SK-N-MC (cell line): ENCODE measurements at regions not wholly inside any gene's neighbourhood (a gene's known extent, or its start where the extent isn't known, plus 50 kb on each side); places are given as distances from the start of the nearest gene placed in this dataset.
"Not testable (repeated sequence)": the region's sequence is repeated elsewhere in the genome, so short reads cannot be mapped to it uniquely, and the experiment has no call there.

Experiments
- DNase-seq: peaks from one replicate; pipeline ENCODE4 v3.0.0-alpha.2; 2011; ENCODE audit warnings: low read depth, low spot score
- H3K27ac ChIP-seq: fragments of 200-600 bp; sonication (generic); 2 replicates; pipeline ENCODE4 v1.5.1; 2016; ENCODE audit warnings: mixed run types
- H3K36me3 ChIP-seq: fragments of 200-600 bp; sonication (generic); 2 replicates; pipeline ENCODE4 v1.6.1; 2017; ENCODE audit warnings: antibody characterized with exemption, low read length, mixed read lengths; ENCODE audit not compliant: insufficient read depth
- H3K4me3 ChIP-seq: fragments of 200-600 bp; sonication (generic); 2 replicates; pipeline ENCODE4 v1.5.1; 2016
- H3K9ac ChIP-seq: fragments of 200-600 bp; sonication (generic); 2 replicates; pipeline ENCODE4 v1.8.0; 2017; ENCODE audit warnings: mixed run types, mixed read lengths; ENCODE audit not compliant: insufficient read length
- H3K9me3 ChIP-seq: fragments of 200-600 bp; sonication (generic); 2 replicates; pipeline ENCODE4 v1.6.1; 2017; ENCODE audit warnings: low read depth, mild to moderate bottlenecking, antibody characterized with exemption, low read length, moderate library complexity, mixed read lengths
- EZH2 ChIP-seq: fragments of 200-600 bp; sonication (generic); IDR thresholded peaks from one replicate; pipeline ENCODE4 v1.6.1; 2017; ENCODE audit warnings: antibody characterized with exemption
- FOXP2 ChIP-seq: optimal IDR thresholded peaks from 2 replicates; pipeline ENCODE3; 2011; ENCODE audit warnings: mild to moderate bottlenecking, moderate library complexity; ENCODE audit not compliant: insufficient read depth; ENCODE audit errors: extremely low read length, control extremely low read depth
- POLR2AphosphoS5 ChIP-seq: IDR thresholded peaks from 2 replicates; pipeline ENCODE4 v1.6.1; 2012; ENCODE audit warnings: mild to moderate bottlenecking, low read depth, low read length, borderline replicate concordance

DNA sequence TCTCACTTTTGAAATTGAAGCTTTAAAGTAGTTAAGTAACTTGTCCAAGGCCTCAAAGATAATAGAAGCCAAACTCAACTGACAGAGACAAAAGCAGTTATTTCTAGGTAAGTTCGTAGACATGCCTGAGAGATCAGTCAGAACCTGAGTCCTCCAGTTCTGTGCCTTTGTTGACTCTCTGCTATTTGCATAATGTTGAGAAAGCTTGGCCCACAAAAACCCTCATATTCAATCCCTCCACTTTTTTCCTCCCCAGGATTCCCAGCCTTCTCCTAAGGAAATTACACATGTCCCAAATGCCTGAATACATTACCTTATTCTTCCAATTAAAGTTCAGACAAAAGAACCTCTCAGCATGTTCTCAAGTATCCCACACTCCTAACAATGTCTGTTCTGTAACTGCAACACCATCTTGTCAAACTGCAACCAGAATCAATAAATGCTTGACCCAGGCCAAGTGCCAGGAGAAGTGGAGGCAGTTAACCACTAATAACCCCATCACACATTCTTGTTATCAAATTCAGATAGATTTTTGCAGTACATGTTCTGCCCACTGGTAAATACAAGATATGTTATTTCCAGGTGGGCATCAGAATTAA, 217.8 kb downstream of the LRRC3B start:
- TF ChIP-seq FOXP2 (no peak), EZH2 (no peak), POLR2AphosphoS5 (no peak)
- no peak for DNase-seq
- no peak overlapping the region for H3K9ac ChIP-seq
- no peak overlapping the region for H3K27ac ChIP-seq
- H3K36me3 ChIP-seq: no peaks in the 10 kb centered on the region
- no peak overlapping the region for H3K4me3 ChIP-seq
- no peaks in the 10 kb centered on the region for H3K9me3 ChIP-seq

DNA sequence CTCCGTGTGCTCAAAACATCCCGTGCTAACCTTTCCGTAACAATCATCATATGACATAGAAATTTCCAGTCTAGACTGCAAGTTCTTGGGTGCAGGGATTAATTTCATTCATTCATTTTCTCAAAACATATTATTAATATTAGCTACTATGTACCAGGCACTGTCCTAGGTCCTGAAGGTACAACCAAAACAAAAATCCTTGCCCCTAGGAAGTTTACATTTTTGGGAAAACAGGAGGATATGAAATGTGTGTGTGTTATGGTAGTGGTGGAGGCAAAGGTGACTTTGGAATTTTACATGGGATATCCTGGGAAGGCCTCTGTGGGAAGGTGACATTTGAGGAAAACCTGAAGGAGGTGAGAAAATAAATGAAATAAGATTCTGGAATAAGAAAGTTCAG, 222.6 kb downstream of the LRRC3B start:
- H3K4me3 ChIP-seq: no peak overlapping the region
- TF ChIP-seq FOXP2 (no peak), EZH2 (no peak), POLR2AphosphoS5 (no peak)

DNA sequence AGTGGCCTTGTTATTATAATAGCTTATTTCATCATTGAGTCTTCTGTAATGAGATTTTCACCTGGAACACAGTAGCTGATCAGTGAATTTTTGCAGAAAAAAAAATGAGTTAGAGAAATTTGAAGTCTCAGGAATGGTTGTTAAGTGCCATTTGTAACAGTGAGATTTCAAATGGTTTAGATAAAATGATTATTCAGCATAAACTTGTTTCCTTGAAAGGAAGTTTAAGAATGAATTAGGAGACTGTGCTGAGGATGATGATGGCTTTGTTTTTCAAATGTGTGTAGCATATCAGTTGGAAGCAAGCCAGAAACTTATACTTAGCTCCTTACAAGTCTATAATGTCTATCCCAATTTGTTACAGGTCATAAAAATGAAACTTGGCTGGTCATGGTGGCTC, 225.1 kb downstream of the LRRC3B start:
- Histone ChIP-seq H3K4me3 (no peak overlapping the region), H3K27ac (no peak overlapping the region), H3K9me3 (no peaks in the 10 kb centered on the region), H3K36me3 (no peaks in the 10 kb centered on the region), H3K9ac (no peak overlapping the region)
- TF ChIP-seq FOXP2: no peak
- TF ChIP-seq POLR2AphosphoS5: no peak
- no peak for TF ChIP-seq EZH2
- DNase-seq: no peak

More for the DNA sequence above, 222.6 kb downstream of the LRRC3B start:
- Histone ChIP-seq H3K27ac (no peak overlapping the region), H3K9me3 (no peaks in the 10 kb centered on the region), H3K9ac (no peak overlapping the region), H3K36me3 (no peaks in the 10 kb centered on the region)
- no peak for DNase-seq

DNA sequence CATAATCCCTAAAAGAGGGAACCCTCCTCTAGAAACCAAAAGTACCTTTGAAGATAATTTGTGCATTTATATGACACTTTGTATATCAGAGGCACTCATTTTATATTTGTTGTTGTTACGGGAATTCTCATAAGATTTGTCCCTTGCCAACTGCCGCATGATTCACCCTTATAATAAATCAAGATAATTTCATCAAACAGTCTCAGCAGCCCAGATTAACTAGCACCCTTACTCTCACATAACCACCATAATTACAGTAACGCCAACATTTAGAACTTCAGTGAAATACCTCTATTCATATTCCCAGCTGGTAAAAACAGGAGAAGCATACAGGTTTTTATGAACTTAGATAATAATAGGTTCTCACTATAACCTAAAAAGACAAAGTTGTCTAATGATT, 271.9 kb downstream of the LRRC3B start:
- TF ChIP-seq FOXP2 (no peak), POLR2AphosphoS5 (no peak), EZH2 (no peak)
- no peak overlapping the region for H3K27ac ChIP-seq
- DNase-seq: no peak
- H3K4me3 ChIP-seq: no peak overlapping the region
- H3K9ac ChIP-seq: no peak overlapping the region
- no peaks in the 10 kb centered on the region for H3K9me3 ChIP-seq
- no peaks in the 10 kb centered on the region for H3K36me3 ChIP-seq

DNA sequence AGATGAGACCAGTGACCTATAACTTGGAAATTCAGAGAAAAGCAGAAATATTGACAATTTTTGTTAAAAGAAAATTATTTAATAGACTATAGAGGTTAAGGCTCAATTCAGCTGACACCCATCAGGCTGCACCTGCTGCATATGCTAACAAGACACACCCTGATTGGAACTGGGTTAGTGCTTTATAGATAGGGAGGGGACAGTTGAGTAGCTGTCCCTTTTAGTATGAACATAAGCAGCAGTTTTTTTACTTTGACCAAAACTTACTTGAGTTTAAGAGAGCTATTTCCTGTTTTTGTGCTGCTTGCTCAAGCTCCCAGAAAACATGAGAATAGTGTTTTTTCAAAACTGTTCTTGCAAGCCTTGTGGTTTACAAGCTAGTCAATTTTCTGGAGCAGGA, 292.6 kb downstream of the LRRC3B start:
- Histone ChIP-seq H3K36me3 (no peaks in the 10 kb centered on the region), H3K27ac (no peak overlapping the region), H3K4me3 (no peak overlapping the region), H3K9me3 (no peaks in the 10 kb centered on the region), H3K9ac (no peak overlapping the region)
- no peak for DNase-seq
- no peak for TF ChIP-seq POLR2AphosphoS5
- no peak for TF ChIP-seq EZH2
- no peak for TF ChIP-seq FOXP2

DNA sequence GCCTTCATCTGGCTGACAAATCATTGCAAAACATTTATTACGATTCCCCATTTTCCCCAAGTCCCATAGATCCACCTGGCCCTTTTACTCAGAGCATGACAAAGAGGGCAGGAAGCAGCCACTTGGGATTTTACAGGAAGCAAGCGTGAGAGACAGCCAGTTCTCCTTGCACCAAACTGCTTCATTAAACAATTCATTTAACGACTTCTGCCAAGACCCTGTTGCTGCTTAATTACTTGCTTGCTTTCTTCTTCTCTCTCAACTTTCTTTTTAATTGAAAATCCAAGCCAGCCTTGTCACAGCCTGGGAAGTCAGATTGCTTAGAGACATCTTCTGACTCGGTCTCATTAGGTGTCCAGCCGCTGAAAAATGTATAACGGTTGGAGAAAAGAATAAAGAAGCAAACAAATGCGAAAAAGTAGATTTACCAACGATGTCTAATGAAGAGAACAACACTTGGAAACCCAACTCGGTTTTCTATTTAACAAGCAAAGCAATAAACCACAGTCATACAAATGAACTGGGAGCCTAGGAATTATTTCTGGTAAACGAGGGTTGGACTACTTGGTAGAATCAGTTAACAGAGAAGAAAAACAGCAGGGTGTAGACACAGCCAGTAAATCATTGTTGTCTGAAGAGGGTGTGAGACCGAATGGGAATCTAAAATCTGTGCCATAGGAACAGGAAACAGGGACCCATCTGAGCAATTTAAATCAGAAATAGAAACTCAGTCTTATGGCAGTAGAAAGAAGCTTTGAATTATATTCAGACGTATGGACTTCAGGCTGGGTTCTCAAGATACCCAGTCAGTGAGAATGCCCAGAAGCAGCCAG, 298.3 kb downstream of the LRRC3B start:
- Histone ChIP-seq H3K9ac (no peak overlapping the region), H3K4me3 (peak overlapping the region; percentile 25; the same call in 1 of the 2 replicates), H3K27ac (no peak overlapping the region), H3K36me3 (no peaks in the 10 kb centered on the region), H3K9me3 (no peaks in the 10 kb centered on the region)
- DNase-seq: no peak
- TF ChIP-seq POLR2AphosphoS5 (no peak), EZH2 (no peak), FOXP2 (no peak)

DNA sequence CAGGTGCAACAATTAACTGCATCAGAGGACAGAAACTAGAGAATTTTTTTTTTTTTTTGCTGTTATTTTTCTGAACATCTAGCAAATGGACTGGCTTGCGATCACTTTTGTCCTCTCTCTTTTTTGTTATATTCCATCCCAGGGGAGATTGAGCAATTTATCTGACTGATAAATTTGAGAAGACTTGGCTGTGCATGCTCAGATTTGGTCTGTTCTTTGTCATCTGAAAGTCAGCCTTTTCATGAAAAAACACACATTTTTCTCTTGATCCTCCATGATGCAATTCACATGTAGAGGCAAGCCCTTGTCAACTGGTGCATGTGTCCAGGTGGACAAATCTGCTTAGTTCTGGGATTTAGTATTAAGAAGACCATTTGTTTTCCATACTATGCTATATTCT, 309.3 kb downstream of the LRRC3B start:
- Histone ChIP-seq H3K9ac (no peak overlapping the region), H3K36me3 (no peaks in the 10 kb centered on the region), H3K27ac (no peak overlapping the region), H3K4me3 (no peak overlapping the region), H3K9me3 (no peaks in the 10 kb centered on the region)
- TF ChIP-seq FOXP2 (no peak), EZH2 (no peak), POLR2AphosphoS5 (no peak)
- no peak for DNase-seq

DNA sequence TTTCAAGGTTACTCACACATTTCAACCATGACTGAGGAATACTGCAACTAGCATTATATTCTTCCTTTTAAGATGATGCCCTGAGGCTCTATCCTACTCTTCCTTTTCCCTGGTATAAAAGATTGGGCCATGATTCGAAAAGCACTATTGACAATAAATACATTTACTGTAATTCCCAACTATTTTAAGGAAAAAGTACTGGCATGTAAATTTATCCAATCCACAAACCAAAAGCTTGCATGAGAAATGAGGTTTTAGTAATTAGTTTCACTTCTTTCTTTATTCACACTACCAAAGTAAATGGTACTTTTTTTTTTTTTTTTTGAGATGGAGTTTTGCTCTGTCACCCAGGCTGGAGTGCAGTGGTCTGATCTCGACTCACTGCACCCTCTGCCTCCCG, 310.2 kb downstream of the LRRC3B start:
- H3K36me3 ChIP-seq: no peaks in the 10 kb centered on the region
- TF ChIP-seq POLR2AphosphoS5: no peak
- TF ChIP-seq EZH2: no peak
- no peak for TF ChIP-seq FOXP2
- no peaks in the 10 kb centered on the region for H3K9me3 ChIP-seq
- no peak for DNase-seq
- no peak overlapping the region for H3K4me3 ChIP-seq
- H3K9ac ChIP-seq: no peak overlapping the region
- H3K27ac ChIP-seq: no peak overlapping the region

DNA sequence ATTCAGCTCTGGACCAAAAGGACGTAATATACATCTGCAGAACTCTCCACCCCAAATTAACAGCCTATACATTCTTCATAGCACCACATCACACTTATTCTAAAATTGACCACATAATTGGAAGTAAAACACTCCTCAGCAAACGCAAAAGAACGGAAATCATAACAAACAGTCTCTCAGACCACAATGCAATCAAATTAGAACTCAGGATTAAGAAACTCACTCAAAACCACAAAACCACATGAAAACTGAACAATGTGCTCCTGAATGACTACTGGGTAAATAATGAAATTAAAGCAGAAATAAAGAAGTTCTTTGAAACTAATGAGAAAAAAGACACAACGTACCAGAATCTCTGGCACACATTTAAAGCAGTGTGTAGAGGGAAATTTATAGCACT, 322.9 kb downstream of the LRRC3B start:
- H3K27ac ChIP-seq, H3K9ac ChIP-seq, H3K4me3 ChIP-seq, DNase-seq, H3K9me3 ChIP-seq, H3K36me3 ChIP-seq: not testable (repeated sequence)
